Retinal pigment epithelial cell (primary cell): ENCODE measurements at regions not wholly inside any gene's neighbourhood (a gene's known extent, or its start where the extent isn't known, plus 50 kb on each side); places are given as distances from the start of the nearest gene placed in this dataset.
"Not testable (repeated sequence)": the region's sequence is repeated elsewhere in the genome, so short reads cannot be mapped to it uniquely, and the experiment has no call there.

ENCODE experiments used
- DNase-seq: peaks from one replicate; pipeline ENCODE4 v3.0.0-alpha.2; 2010; ENCODE audit warnings: low read depth
- H3K4me3 ChIP-seq: 2 replicates; pipeline ENCODE4 v1.5.1; 2011; ENCODE audit warnings: mild to moderate bottlenecking, low read length, control low read depth, moderate library complexity
- TF ChIP-seq, protein P1 (sequence below): conservative IDR thresholded peaks from 2 replicates; pipeline ENCODE4 v1.5.1; 2011; ENCODE audit warnings: low read depth, low read length, control low read depth, inconsistent platforms

DNA sequence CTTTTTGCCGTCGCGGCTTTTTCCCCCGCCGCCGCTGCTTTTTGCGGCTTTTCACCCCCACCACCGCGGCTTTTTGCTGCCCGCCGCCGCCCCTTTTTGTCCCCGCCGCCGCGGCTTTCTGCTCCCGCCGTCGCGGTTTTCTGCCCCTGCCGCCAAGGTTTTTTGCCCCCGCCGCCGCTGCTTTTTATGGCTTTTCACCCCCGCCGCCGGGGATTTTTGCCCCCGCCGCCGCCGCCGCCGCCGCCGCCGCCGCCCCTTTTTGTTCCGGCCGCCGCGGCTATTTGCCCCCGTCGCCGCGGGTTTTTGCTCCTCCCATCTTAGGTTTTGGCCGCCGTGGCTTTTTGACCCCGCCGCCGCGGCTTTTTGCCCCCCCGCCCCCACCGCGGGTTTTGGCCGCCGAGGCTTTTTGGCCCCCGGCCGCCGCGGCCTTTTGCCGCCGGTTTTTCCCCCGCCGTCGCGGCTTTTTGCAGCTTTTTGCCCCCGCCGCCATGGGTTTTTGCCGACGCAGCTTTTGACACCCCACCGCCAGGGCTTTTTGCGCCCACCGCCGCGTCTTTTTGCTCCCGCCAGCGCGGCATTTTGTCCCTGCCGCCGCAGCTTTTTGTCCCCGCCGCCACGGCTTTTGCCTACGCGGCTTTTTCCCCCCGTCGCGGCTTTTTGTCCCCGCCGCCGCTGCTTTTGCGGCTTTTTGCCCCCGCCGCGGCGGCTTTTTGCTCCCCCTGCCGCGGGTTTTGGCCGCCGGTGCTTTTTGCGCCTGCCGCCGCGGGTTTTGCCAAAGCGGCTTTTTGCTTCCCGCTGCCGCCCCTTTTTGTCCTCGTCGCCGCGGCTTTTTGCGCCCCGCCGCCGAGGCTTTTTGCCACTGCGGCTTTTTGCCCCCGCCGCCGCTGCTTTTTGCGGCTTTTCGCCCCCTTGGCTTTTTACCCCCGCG is 519.4 kb upstream of the WSB1 start:
- no peak overlapping the region for H3K4me3 ChIP-seq
- no peak for DNase-seq
- TF ChIP-seq, protein P1, sequence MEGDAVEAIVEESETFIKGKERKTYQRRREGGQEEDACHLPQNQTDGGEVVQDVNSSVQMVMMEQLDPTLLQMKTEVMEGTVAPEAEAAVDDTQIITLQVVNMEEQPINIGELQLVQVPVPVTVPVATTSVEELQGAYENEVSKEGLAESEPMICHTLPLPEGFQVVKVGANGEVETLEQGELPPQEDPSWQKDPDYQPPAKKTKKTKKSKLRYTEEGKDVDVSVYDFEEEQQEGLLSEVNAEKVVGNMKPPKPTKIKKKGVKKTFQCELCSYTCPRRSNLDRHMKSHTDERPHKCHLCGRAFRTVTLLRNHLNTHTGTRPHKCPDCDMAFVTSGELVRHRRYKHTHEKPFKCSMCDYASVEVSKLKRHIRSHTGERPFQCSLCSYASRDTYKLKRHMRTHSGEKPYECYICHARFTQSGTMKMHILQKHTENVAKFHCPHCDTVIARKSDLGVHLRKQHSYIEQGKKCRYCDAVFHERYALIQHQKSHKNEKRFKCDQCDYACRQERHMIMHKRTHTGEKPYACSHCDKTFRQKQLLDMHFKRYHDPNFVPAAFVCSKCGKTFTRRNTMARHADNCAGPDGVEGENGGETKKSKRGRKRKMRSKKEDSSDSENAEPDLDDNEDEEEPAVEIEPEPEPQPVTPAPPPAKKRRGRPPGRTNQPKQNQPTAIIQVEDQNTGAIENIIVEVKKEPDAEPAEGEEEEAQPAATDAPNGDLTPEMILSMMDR = no peak

DNA sequence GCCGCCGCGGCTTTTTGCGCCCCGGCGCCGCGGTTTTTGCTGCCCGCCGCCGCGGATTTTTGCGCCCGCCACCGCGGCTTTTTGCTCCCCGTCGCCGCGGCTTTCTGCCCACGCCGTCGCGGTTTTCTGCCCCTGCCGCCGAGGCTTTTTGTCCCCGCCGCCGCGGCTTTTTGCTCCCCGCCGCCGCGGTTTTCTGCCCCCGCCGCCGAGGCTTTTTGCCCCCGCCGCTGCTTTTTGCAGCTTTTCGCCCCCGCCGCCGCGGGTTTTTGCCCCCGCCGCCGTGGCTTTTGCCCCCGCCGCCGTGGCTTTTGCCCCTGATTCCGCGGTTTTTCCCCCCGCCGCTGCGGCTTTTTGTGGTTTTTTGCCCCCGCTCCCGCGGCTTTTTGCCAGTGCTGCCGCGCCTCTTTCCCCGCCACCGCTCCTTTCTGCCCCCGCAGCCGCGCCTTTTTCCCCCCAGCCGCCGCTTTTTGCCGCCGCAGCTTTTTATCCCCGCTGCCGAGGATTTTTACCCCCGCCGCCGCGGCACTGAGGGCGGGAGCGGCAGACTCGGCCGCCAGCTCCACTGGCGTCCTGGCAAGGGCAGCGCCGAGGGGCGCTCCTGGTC is 518.6 kb upstream of the WSB1 start:
- TF ChIP-seq, protein P1 = no peak
- DNase-seq = no peak
- no peak overlapping the region for H3K4me3 ChIP-seq

DNA sequence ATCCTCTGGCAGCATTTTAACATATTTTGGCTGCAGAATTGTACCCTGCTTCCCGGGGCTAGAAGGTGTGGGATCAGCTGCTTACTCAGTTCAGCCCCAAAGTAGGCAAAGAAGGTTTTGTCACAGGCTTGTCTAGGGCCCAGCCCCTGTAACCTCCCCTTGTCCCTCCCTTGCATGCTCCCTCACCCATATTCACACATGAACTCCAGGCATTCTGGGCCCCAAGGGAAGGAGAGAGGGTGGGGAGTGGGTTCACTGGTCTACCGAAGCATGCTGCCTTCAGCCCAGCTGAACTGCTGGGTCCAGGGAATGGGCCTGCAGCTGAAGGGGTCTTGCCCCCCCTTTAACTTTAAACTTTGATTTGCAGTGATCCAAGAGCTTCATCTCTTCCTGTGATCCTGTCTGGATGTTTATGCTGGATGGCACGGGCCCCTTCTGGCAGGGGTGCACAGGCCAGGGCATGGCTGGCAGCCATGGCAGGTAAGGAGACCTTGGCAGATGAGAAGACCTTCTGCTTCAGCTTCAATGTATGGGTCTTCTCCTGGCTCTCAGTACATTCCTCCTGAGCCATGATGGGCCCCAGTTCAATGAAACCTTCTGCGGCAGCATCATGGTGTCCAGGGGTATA is 513.6 kb upstream of the WSB1 start:
- not testable (repeated sequence) for DNase-seq, H3K4me3 ChIP-seq

DNA sequence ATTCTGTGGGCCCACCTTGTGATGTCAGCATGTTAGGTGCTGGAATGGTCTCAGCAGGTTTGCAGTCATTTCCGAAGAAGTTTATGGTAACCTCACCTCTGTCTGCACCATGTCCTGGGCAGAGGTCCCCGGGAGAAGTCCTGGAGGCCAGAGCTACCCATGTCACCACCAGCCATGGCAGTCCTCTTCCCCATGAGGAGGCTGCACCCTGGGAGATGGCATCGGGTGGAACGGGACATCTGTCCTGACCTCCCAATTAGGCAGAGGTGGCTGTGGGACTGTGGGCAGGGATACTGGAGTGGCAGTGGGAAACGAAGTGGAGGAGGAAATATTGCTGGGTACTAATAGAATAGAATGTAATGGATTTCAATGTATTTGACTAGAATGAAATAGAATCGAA is 511.8 kb upstream of the WSB1 start:
- H3K4me3 ChIP-seq = no peak overlapping the region
- DNase-seq = no peak
- TF ChIP-seq, protein P1 = no peak

DNA sequence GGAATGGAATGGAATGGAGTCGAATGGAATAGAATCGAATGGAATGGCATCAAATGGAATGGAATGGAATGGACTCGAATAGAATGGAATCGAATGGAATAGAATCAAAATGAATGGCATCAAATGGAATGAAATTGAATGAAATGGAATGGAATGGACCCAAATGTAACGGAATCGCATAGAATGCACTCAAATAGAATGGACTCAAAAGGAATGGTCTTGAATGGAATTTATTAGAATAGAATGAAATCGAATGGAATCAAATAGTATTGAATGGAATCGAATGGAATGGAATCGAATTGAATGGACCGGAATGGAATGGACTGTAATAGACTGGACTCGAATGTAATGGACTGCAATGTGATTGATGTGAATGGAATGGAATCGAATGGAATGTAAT is 501.4 kb upstream of the WSB1 start:
- TF ChIP-seq, protein P1 = no peak
- no peak overlapping the region for H3K4me3 ChIP-seq
- peak; percentile 1 for DNase-seq

DNA sequence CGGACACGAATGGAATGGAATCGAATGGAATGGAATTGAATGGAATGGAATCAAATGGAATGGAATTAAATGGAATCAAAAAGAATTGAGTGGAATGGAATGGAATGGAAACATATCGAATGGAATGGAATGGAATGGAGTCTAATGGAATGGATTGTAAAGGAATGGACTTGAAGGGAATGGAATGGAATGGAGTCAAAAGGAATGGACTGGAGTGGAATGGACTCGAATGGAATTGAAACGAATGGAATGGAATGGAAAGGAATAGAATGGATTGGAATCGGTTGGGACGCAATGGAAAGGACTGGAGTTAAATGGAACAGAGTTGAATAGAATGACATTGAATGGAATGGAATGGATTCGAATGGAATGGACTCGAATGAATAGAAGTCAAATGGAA is 486.9 kb upstream of the WSB1 start:
- DNase-seq = no peak
- TF ChIP-seq, protein P1 = no peak

DNA sequence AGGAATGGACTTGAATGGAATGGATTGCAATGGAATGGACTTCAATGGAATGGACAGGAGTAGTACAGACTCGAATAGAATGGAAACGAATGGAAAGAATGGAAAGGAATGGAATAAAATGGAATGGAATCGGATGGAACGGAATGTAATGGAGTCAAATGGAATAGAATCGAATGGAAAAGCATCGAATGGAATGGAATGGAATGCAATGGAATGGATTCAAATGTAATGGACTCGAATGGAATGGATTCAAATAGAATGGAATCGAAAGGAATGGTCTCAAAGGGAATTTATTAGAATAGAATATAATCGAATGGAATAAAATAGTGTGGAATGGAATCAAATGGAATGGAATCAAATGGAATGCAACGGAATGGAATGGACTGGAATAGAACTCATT is 484.9 kb upstream of the WSB1 start:
- TF ChIP-seq, protein P1 = no peak

More for the DNA sequence above, 486.9 kb upstream of the WSB1 start:
- no peak overlapping the region for H3K4me3 ChIP-seq

More for the DNA sequence above, 484.9 kb upstream of the WSB1 start:
- no peak for DNase-seq
- H3K4me3 ChIP-seq = no peak overlapping the region
